Sigmoid colon (tissue), 4 donors: ENCODE measurements at regions not wholly inside any gene's neighbourhood (a gene's known extent, or its start where the extent isn't known, plus 50 kb on each side); places are given as distances from the start of the nearest gene placed in this dataset.

ENCODE experiments used
- POLR2A ChIP-seq, 2 donors: fragments of 450-650 bp; IDR thresholded peaks; one replicate each; pipeline ENCODE4 v1.6.1; 2016; ENCODE audit warnings: antibody characterized with exemption in 2 of 2, mild to moderate bottlenecking in 2 of 2, moderate library complexity in 2 of 2
- POLR2AphosphoS5 ChIP-seq, 4 donors: sonication (generic); formaldehyde crosslinking; IDR thresholded peaks; one replicate each; pipeline ENCODE4 v1.6.1; 2017; ENCODE audit warnings: antibody characterized with exemption in 4 of 4
- TF ChIP-seq, protein P1 (sequence below), 4 experiments: fragments of 450-650 bp in 3 of 4; fragments of 200-600 bp in 1 of 4; IDR thresholded peaks; one replicate each; pipeline ENCODE4 v1.5.1; 2016 to 2019; ENCODE audit warnings: antibody characterized with exemption in 4 of 4, mild to moderate bottlenecking in 3 of 4, moderate library complexity in 2 of 4

DNA sequence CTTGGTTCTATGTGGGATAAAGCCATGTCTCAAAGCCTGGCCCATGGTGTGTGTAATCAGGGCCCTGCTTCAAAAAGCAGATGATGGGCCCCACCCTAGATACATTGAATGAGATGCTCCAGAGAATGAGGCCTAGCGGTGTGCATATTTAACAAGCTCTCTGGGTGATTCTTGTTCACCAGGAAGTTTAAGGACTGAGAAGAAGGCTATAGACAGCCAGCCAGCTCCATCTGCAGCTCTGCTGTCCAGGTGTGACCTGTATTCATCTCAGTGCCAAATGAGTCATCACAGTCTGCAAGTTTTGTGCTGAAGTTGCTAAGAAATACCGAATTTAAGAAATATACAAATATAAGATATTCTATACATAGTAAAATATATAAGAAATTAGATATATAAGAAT lies 182.0 kb upstream of the RUNX1 start:
- TF ChIP-seq POLR2A (IDR thresholded peaks at IDR 0.05) (no peak), POLR2AphosphoS5 (IDR thresholded peaks at IDR 0.05) (no peak)
- TF ChIP-seq, protein P1, sequence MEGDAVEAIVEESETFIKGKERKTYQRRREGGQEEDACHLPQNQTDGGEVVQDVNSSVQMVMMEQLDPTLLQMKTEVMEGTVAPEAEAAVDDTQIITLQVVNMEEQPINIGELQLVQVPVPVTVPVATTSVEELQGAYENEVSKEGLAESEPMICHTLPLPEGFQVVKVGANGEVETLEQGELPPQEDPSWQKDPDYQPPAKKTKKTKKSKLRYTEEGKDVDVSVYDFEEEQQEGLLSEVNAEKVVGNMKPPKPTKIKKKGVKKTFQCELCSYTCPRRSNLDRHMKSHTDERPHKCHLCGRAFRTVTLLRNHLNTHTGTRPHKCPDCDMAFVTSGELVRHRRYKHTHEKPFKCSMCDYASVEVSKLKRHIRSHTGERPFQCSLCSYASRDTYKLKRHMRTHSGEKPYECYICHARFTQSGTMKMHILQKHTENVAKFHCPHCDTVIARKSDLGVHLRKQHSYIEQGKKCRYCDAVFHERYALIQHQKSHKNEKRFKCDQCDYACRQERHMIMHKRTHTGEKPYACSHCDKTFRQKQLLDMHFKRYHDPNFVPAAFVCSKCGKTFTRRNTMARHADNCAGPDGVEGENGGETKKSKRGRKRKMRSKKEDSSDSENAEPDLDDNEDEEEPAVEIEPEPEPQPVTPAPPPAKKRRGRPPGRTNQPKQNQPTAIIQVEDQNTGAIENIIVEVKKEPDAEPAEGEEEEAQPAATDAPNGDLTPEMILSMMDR (IDR thresholded peaks at IDR 0.05), result no peak
